ENCODE measurements at regions not wholly inside any gene's neighbourhood (a gene's known extent, or its start where the extent isn't known, plus 50 kb on each side); places are given as distances from the start of the nearest gene placed in this dataset.
"Not testable (repeated sequence)": the region's sequence is repeated elsewhere in the genome, so short reads cannot be mapped to it uniquely, and the experiment has no call there.

DNA sequence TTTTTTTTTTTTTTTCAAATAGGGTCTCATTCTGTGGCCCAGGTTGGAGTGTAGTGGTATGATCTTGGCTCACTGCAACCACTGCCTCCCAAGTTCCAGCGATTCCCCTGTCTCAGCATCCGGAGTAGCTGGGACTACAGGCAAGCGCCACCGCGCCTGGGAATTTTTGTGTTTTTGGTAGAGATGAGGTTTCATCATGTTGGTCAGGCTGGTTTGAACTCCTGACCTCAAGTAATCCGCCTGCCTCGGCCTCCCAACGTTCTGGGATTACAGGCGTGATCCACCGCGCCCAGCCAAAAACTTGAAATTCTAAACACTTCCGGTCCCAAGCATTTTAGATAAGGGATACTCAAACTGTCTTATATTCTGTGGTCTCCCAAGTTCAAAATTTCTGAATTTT is 718.9 kb upstream of the MEF2C start:
- no peak for DNase-seq

DNA sequence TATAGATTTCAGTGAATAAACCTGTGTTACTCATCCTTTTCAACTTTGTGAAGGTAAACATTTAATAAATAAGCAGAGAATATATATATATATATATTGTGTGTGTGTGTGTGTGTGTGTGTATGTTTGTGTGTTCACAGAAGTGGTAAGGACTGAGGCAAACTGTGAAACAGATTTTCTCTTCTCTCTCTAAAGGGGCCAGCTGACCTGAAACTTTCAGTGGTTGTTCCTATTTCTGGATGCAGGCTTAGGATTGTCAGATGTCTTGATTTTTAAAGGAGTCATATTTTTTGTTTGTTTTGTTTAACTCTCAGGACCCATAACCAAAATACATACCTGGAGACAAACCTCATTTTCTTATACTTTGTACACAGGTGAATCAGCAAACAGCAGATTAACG is 714.9 kb upstream of the MEF2C start:
- DNase-seq, result no peak

DNA sequence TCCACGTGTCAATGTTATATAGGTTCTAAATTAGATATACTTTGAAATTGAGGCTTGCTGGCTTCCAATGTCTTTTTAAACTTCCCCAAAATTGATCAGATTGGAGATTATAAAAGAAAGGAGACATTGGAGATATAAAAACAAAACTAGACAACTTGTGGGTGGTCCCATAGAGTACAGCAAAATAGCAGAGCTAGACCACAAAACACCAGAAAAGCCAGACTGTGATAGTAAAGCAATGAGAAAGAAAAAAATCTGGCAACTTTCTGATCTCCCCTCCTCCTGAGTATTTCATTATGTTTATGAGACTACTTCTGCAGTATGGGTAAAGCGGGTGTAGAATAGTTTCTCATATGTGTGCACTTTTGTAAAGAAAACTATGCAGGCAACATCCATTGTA is 713.8 kb upstream of the MEF2C start:
- no peak for DNase-seq

DNA sequence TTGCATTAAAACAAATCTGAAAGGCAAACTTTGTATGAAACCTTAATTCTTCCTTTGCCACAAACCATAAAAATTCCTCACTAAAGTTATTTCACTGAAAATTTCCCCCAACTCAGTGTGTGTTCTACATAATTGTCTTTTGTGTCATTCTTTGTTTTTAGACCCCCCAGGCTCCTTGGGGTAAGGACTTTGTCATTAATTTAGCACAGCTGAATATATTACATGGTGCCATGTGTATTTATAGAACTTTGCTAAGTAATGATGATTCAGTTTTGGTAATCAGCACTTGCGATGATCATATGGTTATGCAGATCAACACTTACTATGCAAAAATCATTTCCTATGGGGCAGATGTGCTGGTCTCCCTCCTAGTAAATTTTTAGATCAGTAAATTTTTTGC is 712.1 kb upstream of the MEF2C start:
- DNase-seq, result no peak

DNA sequence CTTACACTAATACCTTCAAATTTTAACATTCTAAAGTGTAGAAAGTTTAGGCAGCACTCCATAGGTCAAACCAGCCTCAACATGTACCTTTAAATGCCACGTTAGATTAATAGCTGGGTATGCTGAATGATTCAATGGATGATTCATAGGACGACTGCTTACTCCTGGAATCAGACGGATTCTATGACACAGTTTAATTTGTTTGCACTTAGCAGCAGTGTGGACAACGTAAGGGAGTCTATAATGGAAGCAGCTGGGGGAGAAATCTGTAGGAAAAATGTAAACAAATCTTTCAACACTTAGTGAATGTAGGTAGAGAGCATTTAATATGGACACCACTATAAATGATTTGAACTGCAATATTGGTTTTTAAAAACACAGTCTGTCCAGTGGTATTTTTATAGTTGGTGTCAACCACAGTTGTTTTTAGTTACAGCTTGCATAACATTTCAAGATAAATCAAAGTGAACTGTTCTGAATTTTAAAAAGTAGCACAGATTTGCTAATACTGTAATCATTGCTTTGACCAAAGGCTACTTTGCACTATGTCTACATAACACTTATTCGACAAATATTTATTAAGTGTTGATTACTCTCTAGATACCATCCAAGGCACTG is 701.5 kb upstream of the MEF2C start:
- DNase-seq, result no peak

DNA sequence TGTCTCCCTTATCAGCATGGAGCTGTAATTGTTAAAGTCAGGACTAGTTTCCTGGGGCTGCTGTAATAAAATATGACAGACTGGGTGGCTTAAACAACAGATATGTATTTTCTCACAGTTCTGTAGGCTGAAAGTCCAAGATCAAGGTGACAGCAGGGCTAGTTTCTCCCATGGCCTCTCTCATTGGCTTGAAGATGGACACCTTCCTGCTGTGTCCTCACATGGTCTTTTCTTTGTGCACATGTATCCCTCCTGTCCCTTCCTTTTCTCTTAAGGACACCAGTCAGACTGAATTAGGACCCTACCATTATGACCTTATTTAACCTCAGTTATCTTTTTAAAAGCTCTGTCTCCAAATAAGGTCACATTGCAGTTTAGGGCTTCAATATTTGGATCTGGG is 700.5 kb upstream of the MEF2C start:
- DNase-seq, result no peak

DNA sequence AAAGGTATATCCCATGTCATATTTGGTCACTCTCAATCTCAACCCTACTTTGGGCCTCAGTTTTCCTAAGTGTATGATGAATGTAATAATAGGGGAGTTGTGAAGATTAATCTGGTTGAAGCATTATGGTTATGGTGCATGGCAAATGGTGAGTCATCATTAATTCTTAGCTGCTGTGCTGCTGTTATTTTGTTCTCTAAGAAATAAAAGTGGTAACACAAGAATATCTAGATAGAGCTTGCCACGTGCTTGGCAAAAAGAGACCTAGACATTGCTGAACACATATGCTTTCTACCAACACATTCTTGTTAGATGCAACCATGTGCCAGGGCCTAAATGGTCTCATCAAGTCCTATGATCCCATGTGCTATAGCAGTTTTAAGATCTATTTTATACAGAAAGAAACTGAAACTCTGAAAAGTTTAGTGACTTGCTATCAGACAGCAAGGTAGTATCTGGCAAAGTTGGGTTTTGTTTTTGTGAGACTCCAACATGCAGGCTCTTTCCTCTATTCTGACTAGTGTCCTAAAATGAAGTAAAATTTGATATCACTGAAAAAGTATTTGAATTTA is 699.9 kb upstream of the MEF2C start:
- DNase-seq, result no peak

DNA sequence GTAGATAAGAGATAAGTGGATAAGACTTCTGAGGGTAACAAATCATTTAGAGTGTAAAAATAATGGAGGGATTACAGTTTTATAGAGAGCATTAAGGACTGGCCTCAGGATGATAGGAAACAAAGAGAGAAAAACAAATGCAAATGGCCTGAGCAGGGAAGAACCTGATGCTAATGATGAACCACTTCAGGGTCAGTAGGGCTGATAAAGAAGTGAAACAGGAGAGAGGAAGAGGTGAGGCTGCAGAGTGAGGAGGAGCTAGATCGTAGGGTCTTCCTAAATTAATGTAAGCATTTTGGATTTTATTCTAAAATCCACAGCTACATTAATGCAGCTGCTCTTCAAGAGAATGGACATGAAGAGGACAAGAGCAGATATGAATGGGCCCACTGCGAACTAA is 698.0 kb upstream of the MEF2C start:
- DNase-seq, result no peak

DNA sequence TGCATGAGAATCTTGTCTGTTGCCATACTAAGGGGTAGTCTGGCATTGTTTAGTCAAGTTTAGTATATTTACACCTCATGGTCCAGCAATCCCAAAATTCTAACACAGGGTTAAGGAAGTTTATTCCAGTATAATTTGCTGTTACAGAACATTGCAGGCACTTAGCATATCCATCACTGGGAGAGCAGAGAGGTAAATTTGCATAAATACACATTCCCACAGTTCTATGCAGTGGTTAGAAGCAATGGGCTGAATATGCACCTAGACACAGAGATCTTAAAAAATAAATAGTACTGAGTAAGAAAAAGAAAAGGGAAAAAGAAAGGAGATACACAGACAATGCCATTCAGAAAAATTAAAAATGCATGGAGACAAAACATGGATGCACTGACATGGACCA is 692.3 kb upstream of the MEF2C start:
- DNase-seq, result no peak

DNA sequence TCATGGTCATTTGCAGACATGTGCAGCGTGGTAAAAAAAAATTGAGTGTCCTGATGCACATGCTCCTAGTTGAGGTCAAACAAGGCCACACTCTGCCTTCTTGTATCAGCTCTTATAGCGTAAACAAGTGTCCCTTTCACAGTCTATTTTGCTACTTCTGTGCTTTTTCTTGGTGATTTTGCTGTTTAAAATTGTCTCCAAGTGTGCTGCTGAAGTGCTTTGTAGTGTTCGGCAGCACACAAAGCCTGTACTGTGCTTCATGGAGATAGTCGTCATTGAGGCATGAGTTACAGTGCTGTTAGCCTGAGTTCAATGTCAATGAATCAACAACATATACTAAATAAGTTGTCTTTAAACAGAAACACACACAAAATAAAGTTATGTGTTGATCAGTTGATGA is 690.4 kb upstream of the MEF2C start:
- no peak for DNase-seq

DNA sequence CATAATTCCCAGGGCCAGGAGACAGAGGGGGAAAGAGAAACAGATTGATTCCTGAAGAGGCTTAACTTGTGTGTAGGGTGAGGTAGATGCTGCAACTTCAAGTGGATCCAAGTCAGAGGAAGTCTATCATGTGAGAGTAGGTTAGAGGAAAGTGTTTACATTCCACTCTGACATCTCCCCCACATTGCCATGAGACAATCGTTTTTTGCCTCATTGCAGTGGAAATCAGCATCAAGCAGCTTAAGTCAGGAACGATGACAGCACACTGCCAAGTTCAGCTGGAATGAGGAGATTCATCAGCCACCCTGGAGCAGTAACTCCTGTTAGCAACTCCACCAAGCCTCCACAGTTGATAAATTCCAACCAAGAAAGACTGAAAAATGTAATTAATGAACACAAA is 689.7 kb upstream of the MEF2C start:
- DNase-seq, result no peak

DNA sequence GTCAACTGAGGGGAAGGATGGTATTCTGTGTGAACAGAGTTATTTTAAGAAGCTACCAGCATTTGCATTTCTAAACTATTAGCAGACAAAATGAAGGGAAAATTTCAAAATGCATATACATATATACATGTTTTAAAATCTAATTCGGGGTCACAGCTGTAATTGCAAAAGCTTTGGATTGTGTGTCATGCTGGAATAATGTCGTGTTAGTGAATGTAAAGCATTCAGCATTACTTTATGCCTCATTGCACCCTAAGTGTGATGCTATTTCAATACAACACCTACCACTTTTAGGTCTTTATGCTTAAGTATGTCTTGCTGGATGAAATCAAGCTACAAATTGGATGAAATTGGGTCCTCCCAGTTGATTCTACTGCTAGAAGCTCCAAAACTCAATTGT is 687.6 kb upstream of the MEF2C start:
- no peak for DNase-seq

DNA sequence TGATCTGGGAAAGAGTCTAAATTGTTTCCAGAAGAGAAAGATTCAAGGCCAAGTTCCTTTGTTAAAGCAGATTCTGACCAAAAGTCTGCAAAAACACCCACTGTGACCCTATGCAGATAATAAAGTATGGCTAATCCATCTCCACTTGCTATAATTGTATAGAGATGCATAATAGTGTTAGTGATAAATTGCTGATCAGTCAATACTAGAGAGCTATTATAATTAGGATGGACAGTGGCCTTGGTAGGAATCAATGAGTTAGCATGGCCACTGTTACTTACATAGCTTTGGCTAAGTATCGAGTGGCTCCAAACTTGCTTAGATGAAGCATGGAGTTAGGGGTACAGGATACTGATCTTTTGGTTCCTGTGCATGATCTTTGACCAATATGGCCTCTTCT is 683.4 kb upstream of the MEF2C start:
- DNase-seq, result no peak

DNA sequence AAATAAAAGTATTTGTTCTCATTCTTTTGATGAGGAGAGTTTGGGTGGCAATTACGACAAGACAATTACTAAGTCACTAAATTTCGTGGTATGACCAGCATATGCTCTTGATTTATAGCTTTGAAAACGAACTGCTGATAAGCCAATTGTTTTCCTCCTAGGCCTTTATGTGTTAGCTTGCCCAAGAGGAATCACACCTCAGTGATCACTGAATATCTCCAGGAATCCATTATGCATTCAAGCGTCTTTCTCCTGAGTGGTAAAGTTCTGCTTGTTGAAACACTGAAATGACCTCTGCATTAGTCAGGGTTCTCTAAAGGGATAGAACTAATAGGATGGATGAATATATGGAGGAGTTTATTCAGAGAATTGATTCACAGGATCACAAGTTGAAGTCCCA is 677.7 kb upstream of the MEF2C start:
- no peak for DNase-seq

DNA sequence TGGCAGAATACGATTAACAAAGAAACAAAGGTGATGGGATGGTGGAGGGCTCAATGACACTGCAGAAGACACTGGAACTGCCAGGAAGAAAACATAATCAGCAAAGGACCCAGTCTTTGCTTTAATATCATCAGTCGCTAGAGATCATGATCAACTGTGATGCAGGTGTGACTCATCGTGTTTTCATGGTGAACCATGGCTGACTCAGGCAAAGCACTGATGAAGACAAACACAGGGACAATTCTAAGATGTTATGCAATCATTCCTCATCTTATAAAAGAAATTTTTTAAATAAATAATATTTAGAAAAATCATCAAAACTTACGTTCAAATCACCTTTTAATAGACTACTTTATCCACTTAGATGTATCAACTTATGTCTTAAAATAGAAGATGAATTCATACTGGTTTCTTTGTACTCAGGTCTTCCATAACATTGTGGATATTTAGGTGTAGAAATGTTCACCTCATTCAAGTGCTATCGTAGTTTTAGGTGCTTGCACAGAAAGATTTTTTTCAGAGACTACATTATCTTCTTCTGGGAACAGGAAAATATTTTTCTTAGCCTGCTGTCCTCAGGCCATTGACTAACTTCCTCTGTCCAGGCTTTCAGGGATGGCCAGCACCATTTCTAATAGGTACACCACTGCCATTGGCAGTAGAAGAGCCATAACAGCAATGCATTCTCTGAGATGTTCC is 673.4 kb upstream of the MEF2C start:
- no peak for DNase-seq

DNA sequence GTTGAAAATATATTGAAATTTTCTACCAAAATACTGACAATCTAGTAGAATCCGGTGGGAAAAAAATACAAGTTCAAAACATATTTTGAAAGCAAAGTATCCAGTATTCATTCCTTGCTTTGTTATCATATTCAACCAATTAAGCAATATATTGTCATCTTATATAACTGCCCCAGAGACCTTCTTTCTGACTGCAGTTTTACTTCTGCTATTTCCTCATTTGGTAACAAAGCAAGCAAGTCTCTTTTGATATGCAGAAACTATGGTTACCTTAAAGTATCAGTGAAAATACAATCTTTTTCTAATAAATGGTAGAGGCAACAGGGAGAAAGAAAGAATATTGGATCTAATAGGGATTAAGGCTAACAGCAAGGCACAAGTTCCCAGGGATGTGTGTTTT is 663.7 kb upstream of the MEF2C start:
- DNase-seq, result no peak

DNA sequence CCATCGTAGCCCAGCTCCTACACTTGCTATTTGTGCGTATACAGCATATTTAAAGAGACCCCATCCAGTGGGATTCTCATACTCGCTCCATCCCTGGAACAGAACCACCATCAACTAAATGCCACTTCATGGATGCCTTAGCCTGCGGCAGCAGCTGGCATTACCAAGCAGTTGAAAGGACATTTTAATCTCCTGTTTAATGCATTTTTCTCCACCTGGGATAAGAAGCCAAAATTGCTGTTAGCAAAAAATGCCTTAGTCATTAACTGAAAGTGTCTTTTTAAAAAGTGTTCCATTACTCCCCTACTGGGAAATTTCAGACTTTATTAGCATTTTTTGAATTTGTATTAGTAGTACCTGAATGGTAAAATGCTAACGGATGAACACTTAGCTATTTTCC is 662.6 kb upstream of the MEF2C start:
- DNase-seq, result no peak

DNA sequence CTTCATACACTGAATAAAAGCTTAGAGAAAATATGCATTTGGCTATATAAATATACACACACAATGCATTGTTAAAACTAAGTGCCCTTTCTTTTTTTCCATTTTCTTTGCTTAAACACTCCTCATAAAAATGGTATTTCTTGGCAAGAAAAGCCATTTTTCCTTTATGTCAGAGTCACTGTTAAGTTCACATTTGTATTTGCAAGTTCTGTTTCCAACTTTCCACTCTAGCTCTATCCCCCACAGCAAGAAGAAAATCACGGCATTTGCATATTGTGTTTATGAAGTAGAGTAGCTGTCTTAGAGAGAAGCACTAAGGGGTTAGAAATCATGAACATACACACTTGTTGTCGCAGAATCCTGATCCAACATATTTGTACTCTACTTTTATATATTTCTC is 662.1 kb upstream of the MEF2C start:
- no peak for DNase-seq

DNA sequence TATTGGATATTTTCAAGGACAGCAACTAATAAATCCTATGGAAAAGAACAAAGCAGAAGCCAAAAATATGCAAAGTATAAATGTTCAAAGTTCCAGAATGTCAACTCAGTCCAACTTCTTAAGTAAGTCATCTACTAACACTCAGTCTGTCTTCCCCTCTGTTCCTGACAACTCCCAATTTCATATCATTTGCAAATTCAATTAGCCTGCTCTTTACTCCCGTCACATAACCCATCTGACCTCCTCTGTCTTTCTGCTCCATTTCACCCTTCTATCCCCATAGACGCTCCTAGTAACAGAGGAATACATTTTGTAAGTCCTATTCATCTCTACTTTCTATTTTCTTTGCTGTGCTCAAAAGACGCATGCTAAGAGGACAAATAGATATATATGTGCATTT is 659.8 kb upstream of the MEF2C start:
- DNase-seq, result no peak

DNA sequence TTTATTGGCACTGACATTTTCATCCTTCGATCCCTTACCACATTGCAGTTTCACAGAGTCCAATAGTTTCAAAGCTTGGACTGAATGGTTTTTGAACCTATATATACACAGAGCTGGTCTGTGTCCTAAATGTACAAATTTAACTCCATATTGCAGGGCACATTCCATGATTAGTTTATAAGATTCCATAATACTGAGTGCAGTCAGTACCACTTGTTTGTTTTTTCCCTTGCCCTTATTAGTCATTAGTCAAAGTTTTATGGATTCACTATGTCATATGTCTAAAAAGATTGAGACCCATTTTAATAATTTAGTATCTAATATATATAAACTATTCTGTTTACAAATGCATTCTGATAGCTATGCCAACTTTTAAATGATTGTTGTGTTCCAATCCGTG is 654.8 kb upstream of the MEF2C start:
- DNase-seq, result no peak

DNA sequence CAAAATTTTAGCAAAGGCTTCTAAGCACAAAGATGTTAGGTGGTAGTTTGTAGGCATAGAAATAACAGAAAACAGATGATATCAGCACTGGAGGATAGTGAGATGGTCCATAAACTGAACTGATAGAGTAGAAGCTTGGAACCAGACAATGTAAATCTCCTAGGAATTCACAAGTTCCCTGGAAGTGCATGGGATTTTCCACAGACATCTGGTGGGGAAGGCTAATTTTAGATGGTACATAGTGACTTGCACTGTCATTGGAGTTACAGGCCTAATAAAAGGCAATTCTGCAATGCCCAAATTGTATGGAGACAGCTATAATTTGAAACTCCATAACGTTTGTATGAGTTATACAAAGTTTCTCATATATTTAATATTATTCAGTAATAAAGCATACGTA is 653.0 kb upstream of the MEF2C start:
- DNase-seq, result no peak

DNA sequence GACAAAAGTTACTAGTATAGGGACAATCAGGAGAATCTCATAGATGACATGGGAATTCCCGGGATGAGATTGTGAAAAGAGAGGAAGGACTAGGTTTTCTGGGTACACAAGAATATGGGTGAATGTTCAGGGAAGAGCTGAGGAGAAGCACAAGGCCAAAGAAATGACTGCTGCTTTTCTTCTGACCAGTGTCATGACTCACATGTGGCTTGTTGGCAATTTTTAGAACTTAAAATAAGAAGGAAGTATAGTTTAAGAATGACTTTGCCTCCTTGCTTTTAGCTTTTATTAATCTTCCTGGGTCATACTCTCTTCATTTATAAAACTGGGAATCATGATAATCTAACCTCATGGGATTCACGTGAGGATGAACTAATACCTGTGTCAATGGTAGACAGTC is 652.4 kb upstream of the MEF2C start:
- DNase-seq, result no peak

DNA sequence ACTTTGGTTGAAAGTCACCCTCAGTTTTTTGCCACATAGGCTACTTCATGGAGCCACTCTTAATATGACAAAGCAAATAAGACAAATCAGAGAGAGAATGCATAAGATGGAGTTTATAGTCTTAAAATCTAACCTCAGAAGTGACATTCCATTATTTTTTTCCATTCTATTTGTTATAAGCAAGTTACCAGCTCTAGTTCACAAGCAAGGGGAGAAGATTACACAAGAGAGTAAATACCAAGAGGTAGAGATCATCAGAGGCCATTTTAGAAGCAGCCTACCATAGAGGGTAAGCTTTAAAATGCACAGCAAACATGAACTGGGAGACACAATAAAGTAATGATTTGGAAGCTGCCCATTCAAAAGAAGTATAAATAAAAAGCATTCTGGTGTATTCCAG is 651.3 kb upstream of the MEF2C start:
- DNase-seq, result no peak

DNA sequence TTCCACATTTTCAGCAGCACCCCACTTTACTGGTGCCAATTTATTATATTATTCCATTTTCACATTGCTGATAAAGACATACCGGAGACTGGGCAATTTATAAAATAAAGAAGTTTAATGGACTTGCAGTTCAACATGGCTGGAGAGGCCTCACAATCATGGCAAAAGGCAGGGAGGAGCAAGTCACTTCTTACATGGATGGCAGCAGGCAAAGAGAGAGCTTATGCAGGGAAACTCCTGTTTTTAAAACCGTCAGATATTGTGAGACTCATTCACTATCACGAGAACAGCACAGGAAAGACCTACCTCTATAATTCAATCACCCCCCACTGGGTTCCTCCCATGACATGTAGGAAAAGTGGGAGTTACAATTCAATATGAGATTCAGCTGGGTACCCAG is 641.8 kb upstream of the MEF2C start:
- no peak for DNase-seq

DNA sequence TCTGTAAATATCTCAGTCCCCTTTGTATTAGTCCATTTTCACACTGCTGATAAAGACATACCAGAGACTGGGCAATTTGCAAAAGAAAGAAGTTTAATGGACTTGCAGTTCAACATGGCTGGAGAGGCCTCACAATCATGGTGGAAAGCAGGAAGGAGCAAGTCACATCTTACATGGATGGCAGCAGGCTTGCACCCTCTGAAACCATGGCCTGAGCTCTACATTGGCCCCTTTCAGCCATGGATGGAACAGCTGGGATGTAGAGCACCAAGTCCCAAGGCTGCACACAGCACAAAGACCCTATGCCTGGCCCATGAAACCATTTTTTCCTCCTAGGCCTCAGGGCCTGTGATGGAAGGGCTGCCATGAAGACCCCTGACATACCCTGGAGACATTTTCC is 640.9 kb upstream of the MEF2C start:
- not testable (repeated sequence) for DNase-seq
